Motor neuron (in vitro differentiated cells): ENCODE measurements at regions not wholly inside any gene's neighbourhood (a gene's known extent, or its start where the extent isn't known, plus 50 kb on each side); places are given as distances from the start of the nearest gene placed in this dataset.

ENCODE experiments used
- ATAC-seq, 8 experiments: fragments of 200-7000 bp; cut with Tn5 transposase; replicated peaks in 6 of 8; 2 replicates each; pipeline ENCODE4 v1.8.0; 2021; ENCODE audit warnings: mild to moderate bottlenecking in 8 of 8, moderate library complexity in 8 of 8
- H3K27ac ChIP-seq, 2 donors: fragments of 250-450 bp; sonication (Bioruptor Pico); 2 replicates each; pipeline ENCODE4 v1.9.0; 2021; ENCODE audit warnings: antibody characterized with exemption in 2 of 2, mild to moderate bottlenecking in 2 of 2, moderate library complexity in 1 of 2
- H3K4me1 ChIP-seq, 2 donors: fragments of 250-450 bp; sonication (Bioruptor Pico); replicated peaks in 1 of 2; 2 replicates each; pipeline ENCODE4 v1.6.1; 2021; ENCODE audit warnings: antibody characterized with exemption in 2 of 2, mild to moderate bottlenecking in 2 of 2, moderate library complexity in 1 of 2
- H3K4me3 ChIP-seq, 5 donors: fragments of 250-450 bp; sonication (Bioruptor Pico); 2 replicates each; pipeline ENCODE4 v1.9.0; 2021; ENCODE audit warnings: antibody characterized with exemption in 5 of 5, mild to moderate bottlenecking in 5 of 5, moderate library complexity in 4 of 5
- WGBS, 10 experiments: fragments of 450-650 bp; shearing (Covaris generic); methylation state at CpG; one replicate each; pipeline ENCODE4 v1.0.0; 2022; 5-methylcytosine and 5-hydroxymethylcytosine counted together
- in situ Hi-C, 9 experiments: fragments of 400-800 bp; cut with MboI; loops; one replicate each; pipeline ENCODE4 v1.15.0; 2021; ENCODE audit warnings: low sequenced_read_pairs in 9 of 9, low pct_unique_long_range_greater_than_20kb in 2 of 9; ENCODE audit not compliant: unreplicated experiment in 9 of 9

DNA sequence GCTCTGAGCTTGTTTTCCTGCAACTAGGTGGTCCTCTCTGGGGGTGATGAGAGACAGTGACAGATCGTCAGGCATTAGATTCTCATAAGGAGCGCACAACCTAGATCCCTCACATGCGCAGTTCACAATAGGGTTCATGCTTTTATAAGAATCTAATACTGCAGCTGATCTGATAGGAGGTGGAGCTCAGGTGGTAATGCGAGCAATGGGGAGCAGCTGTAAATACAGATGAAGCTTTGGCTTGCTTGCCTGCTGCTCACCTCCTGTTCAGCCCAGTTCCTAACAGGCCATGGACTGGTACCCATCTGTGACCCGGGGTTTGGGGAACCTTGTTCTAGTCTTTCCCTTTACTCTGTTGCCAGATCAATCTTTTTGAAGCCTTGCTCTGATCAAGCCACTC lies 89.5 kb upstream of the POU5F2 start:
- 89 to 100% (median 93%) methylated on average over 1 to 5 of the region's 5 CpGs; no CpG with 5 or more reads in 2 of the 10 experiments for WGBS, 10 experiments
- in situ Hi-C loops: no loop called here

GRCh38 chr5:93829346-93829745 lies 87.9 kb upstream of the POU5F2 start:
- ATAC-seq: no peak
- Histone ChIP-seq H3K4me3 (no peak overlapping the region), H3K27ac (no peak overlapping the region), H3K4me1 (no peaks in the 10 kb centered on the region)
- in situ Hi-C loops: no loop called here
- WGBS, 10 experiments: 20 to 100% (median 69%) methylated on average over 1 of the region's 1 CpG

More for the DNA sequence above, 89.5 kb upstream of the POU5F2 start:
- no peak overlapping the region for H3K27ac ChIP-seq
- ATAC-seq: no peak
- no peak overlapping the region for H3K4me3 ChIP-seq
- no peaks in the 10 kb centered on the region for H3K4me1 ChIP-seq

DNA sequence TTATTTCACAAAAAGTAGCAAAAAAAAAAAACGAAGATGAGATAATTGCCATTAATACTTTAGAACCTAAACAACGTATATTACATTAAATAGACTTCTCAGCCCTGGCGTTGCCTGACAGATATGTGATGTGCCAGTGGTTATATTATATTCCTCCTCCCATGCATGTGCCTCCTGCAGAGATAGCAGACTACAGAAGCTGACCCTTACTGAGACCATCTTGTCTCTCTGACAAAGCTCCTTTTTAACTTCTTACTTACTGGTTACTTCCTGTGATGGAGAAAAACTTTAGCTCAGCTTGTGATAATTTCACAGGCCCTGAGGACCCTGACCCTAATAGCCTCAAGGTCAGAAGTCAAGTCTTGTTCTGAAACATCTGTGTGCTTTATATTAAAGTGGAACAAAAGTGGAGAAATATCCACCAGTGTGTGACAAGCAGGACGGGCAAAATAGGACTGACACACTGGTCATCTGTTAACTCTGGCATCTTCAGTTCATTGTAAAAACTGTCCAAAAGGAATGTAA lies 80.6 kb upstream of the POU5F2 start:
- 13 to 94% (median 43%) methylated on average over 3 to 4 of the region's 4 CpGs; no CpG with 5 or more reads in 1 of the 10 experiments for WGBS, 10 experiments
- ATAC-seq: no peak
- Histone ChIP-seq H3K4me1 (no peaks in the 10 kb centered on the region), H3K27ac (no peak overlapping the region), H3K4me3 (no peak overlapping the region)
- in situ Hi-C loops: no loop called here

GRCh38 chr5:93819668-93820067 lies 78.3 kb upstream of the POU5F2 start:
- H3K27ac ChIP-seq: no peak overlapping the region
- H3K4me1 ChIP-seq: no peaks in the 10 kb centered on the region
- ATAC-seq: no peak
- in situ Hi-C loops: no loop called here
- WGBS, 10 experiments: 13 to 100% (median 60%) methylated on average over 1 of the region's 1 CpG
- H3K4me3 ChIP-seq: no peak overlapping the region

DNA sequence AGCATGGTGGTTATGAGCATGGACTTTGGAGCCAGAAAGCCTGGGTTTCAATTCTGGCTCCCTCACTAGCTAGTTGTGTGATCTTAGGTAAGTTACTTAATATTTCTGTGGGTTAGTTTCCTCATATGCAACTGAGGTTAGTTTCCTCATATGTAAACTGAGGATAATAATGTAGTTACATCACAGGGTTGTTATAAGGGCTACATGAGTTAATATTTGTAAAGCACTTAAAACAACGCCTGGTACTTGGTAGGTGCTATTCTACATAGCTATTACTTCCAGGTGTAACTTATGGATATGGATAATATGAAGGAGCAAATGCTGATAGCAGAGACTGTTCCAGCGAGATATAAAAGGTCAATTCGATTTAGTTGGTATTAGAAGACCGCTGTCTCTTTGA lies 69.4 kb upstream of the POU5F2 start:
- 87 to 100% (median 100%) methylated on average over 1 to 4 of the region's 4 CpGs; no CpG with 5 or more reads in 1 of the 10 experiments for WGBS, 10 experiments
- in situ Hi-C loops: no loop called here

GRCh38 chr5:93809430-93809829 lies 68.0 kb upstream of the POU5F2 start:
- Histone ChIP-seq H3K27ac (no peak overlapping the region), H3K4me3 (no peak overlapping the region), H3K4me1 (peaks cover 0 to 15% of the 10 kb centered on the region in 2 donors)
- in situ Hi-C loops: no loop called here
- WGBS, 10 experiments: 43 to 100% (median 97%) methylated on average over 1 of the region's 1 CpG; no CpG with 5 or more reads in 2 of the 10 experiments
- no peak for ATAC-seq

More for the DNA sequence above, 69.4 kb upstream of the POU5F2 start:
- Histone ChIP-seq H3K4me1 (peaks cover 0 to 10% of the 10 kb centered on the region in 2 donors), H3K4me3 (no peak overlapping the region), H3K27ac (no peak overlapping the region)
- no peak for ATAC-seq

DNA sequence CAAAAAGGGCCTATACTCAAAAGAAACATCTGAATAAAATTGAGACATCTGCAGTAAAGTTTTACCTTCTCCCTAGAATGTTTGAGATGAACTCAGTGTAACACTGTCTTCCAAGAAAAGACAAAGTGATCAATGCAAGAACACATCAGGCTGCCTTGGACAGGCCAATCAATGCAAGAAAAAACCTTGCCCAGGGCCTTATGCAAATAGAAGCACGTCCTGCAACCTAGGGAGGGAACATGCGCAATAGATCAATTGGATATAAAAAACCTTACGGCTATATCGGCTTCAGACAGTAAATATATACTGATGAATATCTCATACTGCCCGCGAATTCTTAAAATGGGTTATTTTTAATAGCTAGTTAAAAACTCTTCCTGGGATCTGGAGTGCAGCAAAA lies 66.4 kb upstream of the POU5F2 start:
- 18 to 90% (median 64%) methylated on average over 2 to 6 of the region's 6 CpGs; no CpG with 5 or more reads in 1 of the 10 experiments for WGBS, 10 experiments
- in situ Hi-C loops: no loop called here

DNA sequence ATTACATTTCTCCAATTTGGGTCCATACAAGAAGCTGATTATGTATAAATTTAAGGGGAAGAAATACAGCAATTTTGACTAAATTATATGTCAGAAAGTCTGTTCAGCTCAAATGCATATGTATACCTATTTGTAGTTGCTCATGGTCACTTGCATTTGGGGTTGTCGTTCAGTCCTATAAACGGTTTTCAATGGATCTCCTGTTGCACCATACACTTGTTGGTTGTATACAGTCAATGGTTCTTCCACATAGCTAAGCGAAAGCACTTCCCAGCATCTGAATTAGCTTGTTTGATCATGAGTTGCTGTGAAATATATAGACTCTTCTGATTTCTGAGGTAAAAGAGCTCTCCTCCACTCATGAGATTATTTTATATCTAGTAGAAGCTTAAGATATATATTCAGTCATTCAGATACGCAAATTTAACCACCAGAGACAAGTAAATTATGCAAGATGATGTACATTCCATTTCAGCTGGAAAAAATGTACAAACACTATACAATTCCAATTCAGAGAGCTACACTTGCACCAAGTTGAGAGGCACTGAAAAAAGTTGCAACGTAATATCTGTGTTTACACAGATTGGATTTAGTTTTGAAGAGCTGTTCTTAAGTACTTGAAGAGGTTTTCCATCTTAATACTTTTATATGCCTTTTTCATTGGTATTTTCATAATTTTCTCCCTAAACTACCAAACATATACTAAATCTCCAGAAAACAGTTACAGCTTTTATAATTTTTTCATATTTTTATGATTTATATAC lies 64.4 kb upstream of the POU5F2 start:
- H3K27ac ChIP-seq: no peak overlapping the region
- no peak overlapping the region for H3K4me3 ChIP-seq
- peaks cover 3 to 28% of the 10 kb centered on the region in 2 donors for H3K4me1 ChIP-seq
- peak in 1 of 8 experiments; percentile 53 for ATAC-seq
- 19 to 100% (median 89%) methylated on average over 1 to 5 of the region's 5 CpGs; no CpG with 5 or more reads in 1 of the 10 experiments for WGBS, 10 experiments
- in situ Hi-C loops: no loop called here

More for the DNA sequence above, 66.4 kb upstream of the POU5F2 start:
- peak in 6 of 8 experiments; percentile 41 to 71 (median 54) for ATAC-seq
- H3K4me3 ChIP-seq: no peak overlapping the region
- peaks cover 0 to 15% of the 10 kb centered on the region in 2 donors for H3K4me1 ChIP-seq
- H3K27ac ChIP-seq: no peak overlapping the region

GRCh38 chr5:93800988-93801811 lies 59.8 kb upstream of the POU5F2 start:
- H3K27ac ChIP-seq: no peak overlapping the region
- WGBS, 10 experiments: 0 to 10% (median 0%) methylated on average over 1 to 2 of the region's 2 CpGs; no CpG with 5 or more reads in 1 of the 10 experiments
- peak overlapping the region in 1 of 5 donors; percentile 13 for H3K4me3 ChIP-seq
- in situ Hi-C loops: no loop called here
- ATAC-seq: peak; percentile 66 to 99 (median 86)
- peaks cover 10 to 44% of the 10 kb centered on the region in 2 donors for H3K4me1 ChIP-seq

DNA sequence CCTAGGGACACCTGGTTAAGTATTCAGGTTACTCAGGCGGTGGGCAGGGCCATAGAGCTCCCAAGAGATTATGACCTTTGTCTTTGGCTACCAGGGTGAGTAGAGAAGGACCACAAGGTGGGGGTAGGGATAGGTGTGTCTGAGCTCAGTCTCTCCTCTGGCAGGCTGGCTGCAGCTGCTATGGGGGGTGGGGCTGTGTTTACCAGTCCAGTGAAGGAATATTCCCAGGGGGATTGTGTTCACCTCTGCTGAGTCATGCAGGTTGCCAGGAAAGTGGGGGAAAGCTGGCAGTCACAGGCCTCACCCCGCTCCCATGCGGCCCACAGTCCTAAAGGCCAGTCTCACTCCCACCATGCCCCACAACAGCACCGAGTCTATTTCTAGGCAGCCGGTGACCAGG lies 53.6 kb upstream of the POU5F2 start:
- no peak overlapping the region for H3K4me3 ChIP-seq
- peak in 1 of 8 experiments; percentile 17 for ATAC-seq
- WGBS, 10 experiments: 83 to 100% (median 100%) methylated on average over 1 of the region's 5 CpGs; no CpG with 5 or more reads in 6 of the 10 experiments
- peaks cover 7 to 19% of the 10 kb centered on the region in 2 donors for H3K4me1 ChIP-seq
- in situ Hi-C loops: loop anchor here in 7 of 9 experiments (10.0 to 25.0 kb wide), 2 partner anchors 180 to 183 kb away; no protein-coding TSS in a partner anchor
- H3K27ac ChIP-seq: no peak overlapping the region

DNA sequence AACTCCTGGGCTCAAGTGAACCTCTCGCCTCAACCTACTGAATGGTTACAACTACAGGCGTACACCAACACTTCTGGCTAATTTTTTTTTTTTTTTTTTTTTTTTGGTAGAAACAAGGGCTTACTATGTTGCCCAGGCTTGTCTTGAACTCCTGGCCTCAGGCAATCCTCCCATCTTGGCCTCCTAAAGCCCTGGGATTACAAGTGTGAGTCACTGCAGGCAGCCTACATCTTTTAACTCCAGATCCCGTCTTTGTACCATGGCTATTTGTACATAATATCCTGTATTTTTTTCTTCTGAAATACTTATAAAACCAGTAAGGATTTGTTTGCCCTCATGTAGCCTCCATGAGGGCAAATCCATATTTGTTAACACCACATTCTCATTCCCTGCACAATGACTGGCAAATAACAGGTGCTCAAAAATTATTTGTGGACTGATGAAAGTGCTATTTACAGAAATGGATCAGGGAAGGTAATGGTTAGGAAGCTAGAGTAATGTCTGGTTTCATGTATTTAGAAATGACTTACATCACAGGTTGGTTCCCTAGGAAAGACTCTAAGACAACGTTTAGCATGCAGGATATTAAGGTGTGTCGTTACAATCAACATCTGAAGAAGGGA lies 51.9 kb upstream of the POU5F2 start:
- Histone ChIP-seq H3K4me1 (peaks cover 4 to 5% of the 10 kb centered on the region in 2 donors), H3K4me3 (no peak overlapping the region), H3K27ac (no peak overlapping the region)
- in situ Hi-C loops: loop anchor here in 7 of 9 experiments (10.0 to 25.0 kb wide), 2 partner anchors 178 to 181 kb away; no protein-coding TSS in a partner anchor
- WGBS, 10 experiments: 80 to 100% (median 95%) methylated on average over 1 to 5 of the region's 5 CpGs; no CpG with 5 or more reads in 1 of the 10 experiments
- ATAC-seq: no peak

- peak in 4 of 8 experiments; percentile 38 to 68 (median 42) for ATAC-seq
- no peak overlapping the region for H3K4me3 ChIP-seq
- in situ Hi-C loops: loop anchor here in 7 of 9 experiments (10.0 to 25.0 kb wide), 2 partner anchors 177 to 179 kb away; no protein-coding TSS in a partner anchor
- H3K4me1 ChIP-seq: no peaks in the 10 kb centered on the region
- WGBS, 10 experiments: 40 to 92% (median 66%) methylated on average over 1 to 3 of the region's 3 CpGs
- H3K27ac ChIP-seq: no peak overlapping the region
Observed at GRCh38 chr5:93791518-93791972, 50.1 kb upstream of the POU5F2 start.
